Right atrium auricular region (tissue), 2 donors: ENCODE measurements at regions not wholly inside any gene's neighbourhood (a gene's known extent, or its start where the extent isn't known, plus 50 kb on each side); places are given as distances from the start of the nearest gene placed in this dataset.

ENCODE experiments used
- DNase-seq: peaks from one replicate; pipeline ENCODE4 v3.0.0-alpha.2; 2019; ENCODE audit warnings: low spot score
- H3K27ac ChIP-seq, 2 donors: fragments of 200-600 bp; sonication (generic); 1 replicate in 1 of 2; 2 replicates in 1 of 2; pipeline ENCODE4 v1.5.1; 2016 to 2019
- H3K27me3 ChIP-seq, 2 donors: fragments of 200-600 bp; sonication (generic); one replicate each; pipeline versions ENCODE4 v1.5.1 to v1.6.0; 2017 to 2019
- H3K36me3 ChIP-seq: fragments of 200-600 bp; sonication (generic); one replicate; pipeline ENCODE4 v1.5.1; 2016
- H3K4me1 ChIP-seq, 2 donors: fragments of 200-600 bp; sonication (generic); one replicate each; pipeline versions ENCODE4 v1.5.1 to v1.6.0; 2017 to 2019
- H3K4me3 ChIP-seq, 2 donors: fragments of 200-600 bp; sonication (generic); 1 replicate in 1 of 2; 2 replicates in 1 of 2; pipeline ENCODE4 v1.5.1; 2017 to 2019; ENCODE audit warnings: mild to moderate bottlenecking in 1 of 2, moderate library complexity in 1 of 2
- H3K9me3 ChIP-seq, 2 donors: fragments of 200-600 bp; sonication (generic); one replicate each; pipeline ENCODE4 v1.5.1; 2019
- CTCF ChIP-seq, 2 donors: fragments of 200-600 bp; sonication (generic); IDR thresholded peaks; one replicate each; pipeline ENCODE4 v1.5.1; 2019; ENCODE audit warnings: antibody characterized with exemption in 2 of 2

GRCh38 chr15:69980341-69981059, 117.2 kb downstream of the TLE3 start:
- no peak for DNase-seq
- no peak for TF ChIP-seq CTCF (IDR thresholded peaks at IDR 0.05)
- H3K27me3 ChIP-seq = no peaks in the 10 kb centered on the region
- H3K9me3 ChIP-seq = no peaks in the 10 kb centered on the region
- no peaks in the 10 kb centered on the region for H3K4me1 ChIP-seq
- H3K36me3 ChIP-seq = no peaks in the 10 kb centered on the region
- no peak overlapping the region for H3K27ac ChIP-seq
- H3K4me3 ChIP-seq = no peak overlapping the region

- H3K27me3 ChIP-seq = no peaks in the 10 kb centered on the region
- no peaks in the 10 kb centered on the region for H3K4me1 ChIP-seq
- TF ChIP-seq CTCF (IDR thresholded peaks at IDR 0.05) = no peak
- H3K9me3 ChIP-seq = no peaks in the 10 kb centered on the region
- DNase-seq = no peak
- no peak overlapping the region for H3K27ac ChIP-seq
- H3K36me3 ChIP-seq = no peaks in the 10 kb centered on the region
- H3K4me3 ChIP-seq = no peak overlapping the region
Observed at GRCh38 chr15:69982037-69982436, 115.7 kb downstream of the TLE3 start.

- TF ChIP-seq CTCF (IDR thresholded peaks at IDR 0.05) = no peak
- DNase-seq = no peak
- Histone ChIP-seq H3K36me3 (no peaks in the 10 kb centered on the region), H3K4me3 (no peak overlapping the region), H3K9me3 (no peaks in the 10 kb centered on the region), H3K4me1 (no peaks in the 10 kb centered on the region), H3K27me3 (no peaks in the 10 kb centered on the region), H3K27ac (no peak overlapping the region)
Observed at GRCh38 chr15:69983696-69984265, 113.9 kb downstream of the TLE3 start.

- H3K27me3 ChIP-seq = no peaks in the 10 kb centered on the region
- no peak for DNase-seq
- no peaks in the 10 kb centered on the region for H3K4me1 ChIP-seq
Observed at GRCh38 chr15:69987492-69988489, 109.9 kb downstream of the TLE3 start.

More at GRCh38 chr15:69987492-69988489, 109.9 kb downstream of the TLE3 start:
- Histone ChIP-seq H3K9me3 (no peaks in the 10 kb centered on the region), H3K27ac (no peak overlapping the region), H3K36me3 (no peaks in the 10 kb centered on the region), H3K4me3 (no peak overlapping the region)
- no peak for TF ChIP-seq CTCF (IDR thresholded peaks at IDR 0.05)
